ENCODE measurements at regions not wholly inside any gene's neighbourhood (a gene's known extent, or its start where the extent isn't known, plus 50 kb on each side); places are given as distances from the start of the nearest gene placed in this dataset.

GRCh38 chr5:133696782-133697507 is 84.6 kb upstream of the FSTL4 start:
- Histone ChIP-seq H3K27ac (ENCODE audit: low read depth, low read length, poor library complexity, severe bottlenecking) (no peak overlapping the region), H3K9me2 (ENCODE audit: low read depth, low read length) (no peaks in the 10 kb centered on the region), H4K20me1 (ENCODE audit: insufficient read depth, low read length) (no peaks in the 10 kb centered on the region), H3K9me3 (ENCODE audit: low read length) (no peaks in the 10 kb centered on the region), H3K9ac (ENCODE audit: low read length) (no peak overlapping the region), H3K4me2 (ENCODE audit: low read length) (no peak overlapping the region), H3K4me3 (ENCODE audit: low read depth, low read length, poor library complexity, severe bottlenecking) (no peak overlapping the region), H3K79me2 (ENCODE audit: insufficient read depth, low read length) (no peaks in the 10 kb centered on the region), H3K4me1 (ENCODE audit: insufficient read depth, low read length, severe bottlenecking) (no peaks in the 10 kb centered on the region), H3F3A (ENCODE audit: insufficient read depth, low read length) (no peaks in the 10 kb centered on the region), H3K36me3 (ENCODE audit: insufficient read depth, low read length) (no peaks in the 10 kb centered on the region), H2AFZ (ENCODE audit: low read length) (no peak overlapping the region), H3K27me3 (ENCODE audit: insufficient read depth, low read length) (no peaks in the 10 kb centered on the region)
- TF ChIP-seq EZH2 (IDR thresholded peaks at IDR 0.05; ENCODE audit: borderline replicate concordance, low read length) (no peak), CTCF (IDR thresholded peaks at IDR 0.05; ENCODE audit: low read length) (no peak)

- Histone ChIP-seq H3F3A (ENCODE audit: insufficient read depth, low read length) (no peaks in the 10 kb centered on the region), H3K27me3 (ENCODE audit: insufficient read depth, low read length) (no peaks in the 10 kb centered on the region), H3K9ac (ENCODE audit: low read length) (no peak overlapping the region), H3K4me3 (ENCODE audit: low read depth, low read length, poor library complexity, severe bottlenecking) (no peak overlapping the region), H3K4me1 (ENCODE audit: insufficient read depth, low read length, severe bottlenecking) (no peaks in the 10 kb centered on the region), H3K4me2 (ENCODE audit: low read length) (no peak overlapping the region), H3K9me2 (ENCODE audit: low read depth, low read length) (no peaks in the 10 kb centered on the region), H3K27ac (ENCODE audit: low read depth, low read length, poor library complexity, severe bottlenecking) (no peak overlapping the region), H4K20me1 (ENCODE audit: insufficient read depth, low read length) (no peaks in the 10 kb centered on the region), H3K79me2 (ENCODE audit: insufficient read depth, low read length) (no peaks in the 10 kb centered on the region), H3K9me3 (ENCODE audit: low read length) (no peaks in the 10 kb centered on the region), H3K36me3 (ENCODE audit: insufficient read depth, low read length) (no peaks in the 10 kb centered on the region), H2AFZ (ENCODE audit: low read length) (no peak overlapping the region)
- no peak for TF ChIP-seq EZH2 (IDR thresholded peaks at IDR 0.05; ENCODE audit: borderline replicate concordance, low read length)
- TF ChIP-seq CTCF (IDR thresholded peaks at IDR 0.05; ENCODE audit: low read length): no peak
These were observed 83.8 kb upstream of the FSTL4 start for GRCh38 chr5:133696006-133696584.

- Histone ChIP-seq H3F3A (ENCODE audit: insufficient read depth, low read length) (no peaks in the 10 kb centered on the region), H3K9me3 (ENCODE audit: low read length) (no peaks in the 10 kb centered on the region), H3K27me3 (ENCODE audit: insufficient read depth, low read length) (no peaks in the 10 kb centered on the region), H3K79me2 (ENCODE audit: insufficient read depth, low read length) (no peaks in the 10 kb centered on the region), H2AFZ (ENCODE audit: low read length) (no peak overlapping the region), H3K9ac (ENCODE audit: low read length) (no peak overlapping the region), H3K9me2 (ENCODE audit: low read depth, low read length) (no peaks in the 10 kb centered on the region), H4K20me1 (ENCODE audit: insufficient read depth, low read length) (no peaks in the 10 kb centered on the region), H3K27ac (ENCODE audit: low read depth, low read length, poor library complexity, severe bottlenecking) (no peak overlapping the region), H3K4me1 (ENCODE audit: insufficient read depth, low read length, severe bottlenecking) (no peaks in the 10 kb centered on the region), H3K4me2 (ENCODE audit: low read length) (no peak overlapping the region), H3K36me3 (ENCODE audit: insufficient read depth, low read length) (no peaks in the 10 kb centered on the region), H3K4me3 (ENCODE audit: low read depth, low read length, poor library complexity, severe bottlenecking) (no peak overlapping the region)
- TF ChIP-seq CTCF (IDR thresholded peaks at IDR 0.05; ENCODE audit: low read length): no peak
- no peak for TF ChIP-seq EZH2 (IDR thresholded peaks at IDR 0.05; ENCODE audit: borderline replicate concordance, low read length)
These were observed 82.0 kb upstream of the FSTL4 start for GRCh38 chr5:133694181-133694831.

All from OCI-LY1 (cell line).